GM21723 (cell line): ENCODE measurements at regions not wholly inside any gene's neighbourhood (a gene's known extent, or its start where the extent isn't known, plus 50 kb on each side); places are given as distances from the start of the nearest gene placed in this dataset.
"Not testable (repeated sequence)": the region's sequence is repeated elsewhere in the genome, so short reads cannot be mapped to it uniquely, and the experiment has no call there.

Source experiments
- ATAC-seq: cut with Tn5 transposase; IDR thresholded peaks from one replicate; pipeline ENCODE4 v1.9.1; 2021; ENCODE audit warnings: mild to moderate bottlenecking, moderate library complexity; ENCODE audit not compliant: unreplicated experiment

DNA sequence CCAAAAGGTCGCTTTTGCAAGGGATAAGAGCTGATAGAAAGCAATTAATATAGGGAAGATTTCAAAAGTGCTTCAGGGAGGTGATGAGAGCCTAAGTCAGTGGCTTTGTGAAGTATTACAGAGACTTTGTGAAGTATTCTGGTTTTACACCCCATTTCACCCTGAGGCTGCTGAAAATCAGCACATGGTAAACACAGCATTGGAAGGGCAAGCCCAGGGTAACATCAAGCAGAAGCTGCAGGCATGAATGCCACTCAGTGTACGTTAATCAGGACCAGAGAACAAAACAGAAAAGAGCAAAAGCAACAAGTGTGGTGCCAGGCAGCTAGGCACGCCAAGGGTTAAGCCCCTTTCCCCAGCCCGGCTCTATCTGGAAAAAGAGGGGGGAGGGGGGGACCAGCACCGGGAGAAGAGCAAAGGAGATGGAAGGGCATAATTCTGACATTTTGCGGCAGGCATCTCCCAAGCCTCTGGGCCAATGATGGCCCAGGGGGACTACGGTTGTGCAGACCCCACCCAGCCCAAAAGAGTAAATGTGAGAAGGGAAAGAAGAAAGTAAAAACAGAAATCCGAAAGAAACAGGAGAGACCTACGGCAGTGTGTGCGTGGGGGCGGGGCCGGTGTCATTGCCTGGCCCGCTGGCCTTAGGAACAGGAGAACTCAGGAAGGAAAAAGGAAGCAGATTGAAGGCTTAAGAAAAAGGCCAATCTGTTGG is 58.9 kb downstream of the DHRS2 start:
- no peak for ATAC-seq

DNA sequence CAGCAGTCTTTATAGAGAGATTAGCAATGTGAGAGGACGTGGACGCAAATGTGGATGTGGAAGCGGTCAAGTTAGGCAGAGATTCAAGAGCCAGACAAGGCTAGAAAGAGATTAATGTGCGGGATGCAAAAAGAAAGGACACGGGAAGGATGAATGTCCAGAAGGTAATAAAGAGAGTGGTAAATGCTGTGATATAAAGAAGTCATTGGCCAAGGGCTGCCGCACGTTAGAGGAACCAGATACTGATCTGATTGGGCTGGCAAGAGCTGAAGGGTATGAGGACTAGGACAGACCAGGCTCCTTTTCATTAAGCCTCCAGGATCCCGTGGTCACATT is 59.5 kb downstream of the DHRS2 start:
- ATAC-seq, result no peak

DNA sequence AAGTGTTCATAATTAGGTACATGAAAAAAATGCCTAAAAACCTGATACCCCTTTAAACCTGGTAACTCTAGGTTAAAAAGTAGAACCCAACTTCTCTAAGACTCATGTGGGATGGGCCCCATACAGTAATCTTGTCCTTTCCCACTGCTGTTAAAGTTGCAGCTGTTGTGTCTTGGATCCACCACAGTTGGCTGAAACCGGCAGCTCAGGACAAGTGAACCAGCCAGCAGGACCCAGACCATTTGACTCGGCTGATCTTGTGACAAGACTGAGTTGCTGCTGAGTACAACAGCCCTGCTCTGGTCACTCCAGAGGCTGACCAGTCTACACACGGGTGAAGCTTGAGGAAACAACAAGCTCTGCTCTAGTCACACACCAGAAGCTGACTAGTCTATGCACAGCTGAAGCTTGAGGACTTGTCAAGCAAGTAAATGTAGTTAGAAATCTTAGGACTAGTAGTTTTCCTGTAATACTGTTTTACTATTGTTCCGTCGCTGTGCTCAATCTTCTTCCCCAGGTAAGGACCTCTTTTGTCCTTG is 60.6 kb downstream of the DHRS2 start:
- no peak for ATAC-seq

DNA sequence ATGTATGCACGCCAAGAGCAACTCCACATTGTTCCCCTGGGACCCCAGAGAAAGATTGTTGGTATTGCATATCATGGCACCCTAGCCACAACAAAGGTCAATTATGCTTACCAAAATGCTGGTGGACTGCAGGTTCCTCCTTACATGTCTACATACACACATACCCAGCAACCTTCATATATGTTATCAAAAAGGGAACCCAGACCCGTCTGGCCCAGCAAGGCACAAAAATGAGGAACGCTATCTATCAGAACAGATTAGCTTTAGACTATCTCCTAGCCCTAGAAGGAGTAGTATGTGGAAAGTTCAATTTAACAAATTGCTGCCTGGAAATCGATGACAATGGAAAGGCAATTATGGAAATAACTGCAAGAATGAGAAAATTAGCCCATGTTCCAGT is 61.5 kb downstream of the DHRS2 start:
- no peak for ATAC-seq

DNA sequence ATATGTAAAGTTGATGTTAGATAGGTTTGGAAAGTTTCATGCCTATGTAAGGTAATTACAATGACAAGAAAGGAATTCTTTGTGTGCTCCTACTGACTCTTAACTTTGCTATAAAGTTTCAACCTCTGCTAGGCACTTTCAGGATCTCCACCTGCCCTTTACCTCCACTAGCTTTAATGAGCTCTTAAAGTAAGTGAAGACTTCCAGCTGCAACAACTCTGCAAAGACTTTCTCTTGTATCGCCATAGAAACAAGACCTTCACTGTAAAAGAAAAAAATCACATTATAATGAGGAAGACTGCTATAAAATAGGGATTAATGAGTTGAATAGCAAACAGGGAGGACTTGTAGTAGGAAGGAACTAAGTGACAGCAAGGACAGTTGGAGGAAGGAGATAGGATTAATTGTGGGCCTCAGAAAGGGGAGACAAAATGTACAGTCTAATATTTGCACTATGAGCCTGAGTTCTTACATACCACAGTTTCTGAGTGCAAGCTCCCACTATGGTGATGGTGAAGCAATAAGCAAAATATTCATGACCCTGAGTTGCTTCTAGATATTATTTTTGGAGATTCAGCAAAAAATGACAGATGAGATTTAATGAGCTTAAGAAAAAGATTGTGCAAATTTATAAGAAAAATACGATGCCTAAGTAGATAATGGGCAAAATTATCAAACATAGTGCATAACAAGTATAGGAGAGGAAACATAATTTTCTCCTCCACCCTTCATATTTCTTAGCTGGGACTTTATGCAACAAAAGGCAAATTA is 66.7 kb downstream of the DHRS2 start:
- no peak for ATAC-seq

DNA sequence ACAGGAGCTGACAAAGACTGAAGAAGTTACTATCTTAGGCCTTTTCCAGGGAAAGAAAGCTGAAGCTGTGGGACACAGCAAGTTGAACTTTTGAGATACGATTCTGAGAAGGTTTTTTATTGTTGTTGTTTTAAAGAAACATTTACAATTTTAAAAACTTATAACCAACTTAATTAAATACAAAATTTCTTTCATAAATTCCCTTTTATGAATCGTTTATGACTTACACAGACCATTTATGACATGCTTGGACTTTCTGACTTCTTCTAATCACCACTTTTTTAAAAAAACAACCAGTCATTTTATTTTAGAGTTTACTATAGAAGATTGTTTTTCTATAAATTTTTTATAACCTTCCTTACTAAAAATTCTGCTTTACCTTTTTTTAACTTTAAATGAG is 68.7 kb downstream of the DHRS2 start:
- ATAC-seq, result no peak

DNA sequence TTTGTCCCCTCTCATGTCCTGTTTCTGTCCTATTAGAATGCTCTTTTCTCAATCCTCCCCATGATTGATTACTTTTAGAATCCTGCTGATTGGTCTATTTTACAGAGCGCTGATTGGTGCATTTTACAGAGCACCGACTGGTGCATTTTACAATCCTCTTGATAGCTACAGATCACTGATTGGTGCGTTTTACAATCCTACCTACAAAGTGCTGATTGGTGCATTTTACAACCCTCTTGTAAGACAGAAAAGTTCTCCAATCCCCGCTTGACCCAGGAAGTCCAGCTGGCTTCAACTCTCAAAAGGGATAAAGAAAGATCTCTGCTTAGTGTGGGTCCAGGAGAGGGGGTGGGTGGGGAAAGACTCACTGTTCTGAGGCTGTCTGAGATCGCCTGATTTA is 71.3 kb downstream of the DHRS2 start:
- ATAC-seq, result no peak

DNA sequence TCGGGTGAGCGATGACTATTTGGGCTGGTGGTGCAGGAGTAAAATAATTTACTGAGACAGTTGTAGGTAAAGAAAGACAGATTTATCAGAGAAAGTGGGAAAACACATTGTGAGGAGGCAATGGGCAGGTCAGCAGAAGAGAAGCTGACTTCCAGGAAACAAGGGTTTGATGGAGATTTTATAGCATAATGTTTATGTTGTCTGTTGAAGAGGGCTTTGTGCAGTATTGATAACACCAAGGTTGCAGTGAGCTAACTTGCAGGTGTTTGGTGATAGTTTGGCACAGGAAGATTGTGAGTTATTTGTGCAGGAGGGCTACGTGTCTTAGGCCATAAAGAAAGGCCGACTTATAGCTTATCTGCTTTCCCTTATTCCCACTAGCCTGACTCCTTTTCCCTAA is 72.2 kb downstream of the DHRS2 start:
- ATAC-seq, result no peak

DNA sequence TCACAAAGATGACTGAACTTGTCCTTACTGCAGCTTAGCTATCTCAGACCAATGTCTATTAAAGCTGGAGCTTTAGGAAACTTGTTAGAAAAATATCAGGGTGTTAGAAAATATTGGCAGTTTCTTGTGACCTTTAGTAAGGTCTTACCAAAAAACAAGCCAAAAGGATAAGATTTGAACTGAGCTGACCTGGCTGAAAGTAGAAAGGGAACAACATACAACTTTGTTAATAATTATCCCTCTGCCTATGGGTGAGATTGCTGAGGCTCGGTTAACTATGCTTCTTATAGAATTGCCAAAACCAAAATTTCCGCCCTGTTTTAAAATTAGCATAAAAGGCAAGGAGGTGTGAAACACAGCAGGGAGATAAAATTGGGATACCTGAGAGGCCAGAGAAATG is 73.8 kb downstream of the DHRS2 start:
- ATAC-seq, result no peak

DNA sequence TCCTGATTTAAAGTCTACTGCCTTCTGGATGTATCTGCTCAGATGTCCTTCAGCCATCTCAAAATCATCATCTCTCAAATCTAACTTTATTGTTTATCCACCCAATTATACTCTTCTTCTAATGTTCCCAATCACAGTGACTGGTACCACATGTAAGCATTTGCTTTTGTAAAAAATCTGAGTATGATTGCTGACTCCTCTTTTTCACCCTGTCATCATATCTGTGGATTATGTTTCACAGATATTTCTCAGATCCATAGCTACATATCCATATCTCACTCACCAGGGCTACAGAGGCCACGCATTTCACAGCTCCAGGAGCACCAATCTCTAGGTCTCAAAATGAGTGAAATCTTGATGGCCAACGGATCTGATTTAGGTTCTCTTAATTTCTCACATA is 76.1 kb downstream of the DHRS2 start:
- no peak for ATAC-seq

DNA sequence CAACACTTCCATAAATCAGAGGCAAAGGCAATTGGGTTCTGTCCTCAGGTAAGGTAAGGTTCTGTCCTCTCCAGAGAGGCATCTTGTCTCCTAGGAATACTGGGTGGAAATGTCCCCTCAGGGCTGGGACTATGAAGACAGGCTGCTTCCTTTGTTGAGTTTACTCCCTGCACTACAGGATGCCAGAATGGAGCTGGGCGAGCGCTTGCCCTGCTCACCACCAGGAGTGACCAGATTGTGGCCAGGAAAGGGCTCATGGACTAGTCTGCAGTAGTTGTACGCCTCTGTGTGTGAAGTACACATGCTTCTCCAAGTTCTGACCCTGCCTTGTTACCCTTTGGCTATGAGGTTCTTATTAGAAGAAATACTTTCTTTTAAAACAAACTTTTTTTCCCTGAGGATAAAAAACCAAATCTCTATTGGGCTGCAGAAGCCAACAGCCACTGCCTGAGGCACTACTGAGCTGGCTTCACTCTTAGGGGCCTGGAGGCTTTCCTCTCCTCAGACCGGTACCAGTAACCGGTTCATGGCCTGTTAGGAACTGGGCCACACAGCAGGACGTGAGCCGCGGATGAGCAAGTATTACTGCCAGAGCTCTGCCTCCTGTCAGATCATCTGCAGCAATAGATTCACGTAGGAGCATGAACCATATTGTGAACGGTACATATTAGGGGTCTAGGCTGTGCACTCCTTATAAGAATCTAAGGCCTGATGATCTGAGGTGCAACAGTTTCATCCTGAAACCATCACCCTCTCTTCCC is 83.2 kb downstream of the DHRS2 start:
- no peak for ATAC-seq

DNA sequence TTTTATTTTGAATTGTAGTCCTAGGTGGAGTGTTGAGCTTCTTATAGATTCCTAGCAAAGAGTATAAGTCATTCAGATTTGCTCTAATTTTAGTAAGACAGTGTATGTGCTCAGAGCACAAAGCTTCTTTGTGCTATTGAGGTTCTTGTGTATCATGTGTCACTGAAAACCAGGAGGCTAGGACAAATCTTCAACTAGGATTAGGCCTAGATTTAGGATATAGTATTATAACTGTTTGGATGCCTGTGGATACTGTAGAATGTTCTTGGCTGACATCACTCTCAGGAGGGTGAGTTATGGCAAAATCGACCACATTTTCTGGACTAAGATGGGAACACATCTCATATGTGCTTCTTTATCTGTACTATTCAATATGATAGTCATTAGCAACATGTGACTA is 86.5 kb downstream of the DHRS2 start:
- no peak for ATAC-seq

DNA sequence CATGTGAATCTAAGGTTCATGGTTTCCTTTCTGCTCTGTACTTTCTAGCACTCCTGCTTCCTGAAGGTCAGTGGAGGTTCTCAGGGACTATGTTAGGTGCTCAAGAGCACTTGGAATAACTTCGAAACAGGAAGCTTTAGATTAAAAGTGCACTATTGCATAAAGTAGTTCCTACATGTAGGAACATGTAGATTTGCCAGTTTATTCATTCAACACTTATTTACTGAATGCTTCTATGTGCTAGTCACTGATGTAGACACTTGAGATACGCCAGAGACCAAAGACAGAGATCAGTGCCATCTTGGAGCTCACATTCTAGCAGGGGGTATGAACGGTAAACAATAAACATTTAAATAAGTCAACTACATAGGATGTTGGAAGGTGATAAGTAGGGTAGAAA is 87.7 kb downstream of the DHRS2 start:
- no peak for ATAC-seq

DNA sequence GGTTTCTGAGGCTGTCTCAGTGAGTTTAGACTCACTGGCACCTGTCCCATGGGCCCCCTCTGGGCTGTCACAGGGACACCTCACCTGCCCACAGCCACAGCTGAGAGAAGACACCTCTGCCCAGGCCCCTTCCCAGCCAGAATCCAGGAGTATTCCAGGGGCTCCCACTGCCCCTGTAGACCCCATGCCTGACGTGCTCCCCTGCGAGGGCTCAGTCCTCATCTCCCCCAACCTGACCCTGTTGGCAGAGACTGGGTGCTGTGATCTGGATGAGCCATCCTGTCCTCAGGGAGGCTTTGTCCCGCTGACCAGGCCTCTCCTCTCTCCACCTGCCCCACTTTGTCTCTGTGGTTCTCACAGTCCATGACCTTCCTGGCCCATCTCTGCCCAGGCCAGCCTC is 89.4 kb downstream of the DHRS2 start:
- no peak for ATAC-seq

DNA sequence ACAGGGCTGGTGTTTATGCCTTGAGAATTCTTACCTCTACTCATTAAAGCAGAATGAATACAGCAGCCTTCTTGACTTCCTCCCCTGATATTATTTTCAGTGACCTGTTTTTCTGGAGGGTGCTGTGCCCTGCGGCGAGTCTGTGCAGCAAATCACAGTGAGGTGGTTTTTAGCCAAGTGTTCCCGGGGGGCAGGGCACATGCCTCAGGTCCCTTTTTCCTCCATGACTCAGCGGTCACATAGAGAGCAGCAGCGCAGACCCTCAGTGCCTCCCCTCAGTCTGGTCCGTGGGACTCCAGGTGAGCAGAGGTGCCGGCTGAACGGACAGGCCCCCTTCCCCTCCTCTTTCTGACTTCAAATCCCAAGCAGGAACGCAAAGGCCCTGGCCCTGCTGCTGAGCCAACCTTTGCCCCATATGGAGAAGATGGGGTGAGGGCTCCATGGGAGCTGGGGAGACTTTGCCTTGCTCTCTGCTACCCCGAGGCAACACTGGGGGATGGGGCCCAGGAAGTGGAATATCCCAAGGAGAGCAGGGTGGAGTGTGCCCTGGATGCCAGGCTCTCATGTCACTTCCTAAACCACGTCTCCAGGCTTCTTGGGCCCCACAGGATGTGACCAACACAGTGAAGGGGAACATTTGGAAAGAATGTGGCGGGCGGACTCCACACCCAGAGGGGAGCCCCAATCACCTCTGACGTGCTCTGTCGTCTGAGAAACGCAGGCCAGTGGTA is 90.0 kb downstream of the DHRS2 start:
- no peak for ATAC-seq

DNA sequence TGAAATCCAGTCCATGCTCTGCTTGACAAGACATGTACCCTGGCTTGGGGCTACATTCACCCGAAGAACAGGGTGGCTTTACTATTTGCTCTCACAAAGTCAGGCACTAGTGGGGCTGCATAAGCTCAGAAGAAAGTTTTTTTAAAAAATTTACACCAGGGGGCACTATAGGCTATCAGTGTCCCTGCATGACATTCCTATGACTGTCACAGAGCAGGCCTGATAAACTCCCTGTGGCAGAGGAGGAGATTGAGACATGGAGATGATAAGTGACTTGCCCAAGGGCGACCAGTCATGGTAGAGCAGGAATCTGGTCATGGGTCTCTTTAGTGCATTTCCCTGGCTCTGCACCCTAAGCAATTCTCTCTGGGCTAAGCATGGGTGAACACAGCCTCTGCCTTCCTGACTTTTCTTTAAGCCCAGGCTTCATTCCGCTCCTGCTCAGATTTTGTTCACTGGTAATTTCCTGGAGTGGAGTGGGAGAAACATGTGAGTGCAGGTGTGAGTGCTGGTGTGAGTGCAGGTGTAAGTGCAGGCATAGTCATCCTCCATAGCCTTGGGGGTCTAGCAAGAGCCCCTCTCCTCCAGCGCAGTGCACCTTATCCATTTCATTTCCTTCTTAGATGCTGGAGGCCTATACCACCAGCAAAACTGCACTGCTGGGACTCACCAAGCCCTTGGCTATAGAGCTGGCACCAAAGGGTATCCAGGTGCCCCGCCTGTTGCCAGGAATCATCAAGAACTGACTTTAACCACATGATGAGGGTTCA is 91.6 kb downstream of the DHRS2 start:
- ATAC-seq, result no peak

DNA sequence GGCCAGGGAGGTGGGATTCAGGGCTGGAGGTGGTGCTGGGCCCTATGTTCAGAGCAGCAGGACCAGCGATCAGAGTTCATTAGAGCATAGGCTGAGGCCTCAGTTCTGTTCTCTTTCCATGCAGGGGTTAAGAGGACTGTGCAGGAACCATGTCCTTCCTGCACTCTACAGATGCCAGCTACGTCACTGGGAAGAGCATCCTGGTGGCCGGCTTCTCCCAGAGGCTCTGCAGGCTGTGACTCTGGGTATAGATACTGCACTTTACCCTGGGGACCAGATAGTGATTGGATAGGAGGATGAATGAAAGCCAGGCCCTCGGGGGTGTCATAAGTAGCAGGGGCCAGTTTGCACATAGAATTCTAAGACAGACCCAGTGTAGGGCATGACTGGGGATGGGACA is 92.6 kb downstream of the DHRS2 start:
- no peak for ATAC-seq

DNA sequence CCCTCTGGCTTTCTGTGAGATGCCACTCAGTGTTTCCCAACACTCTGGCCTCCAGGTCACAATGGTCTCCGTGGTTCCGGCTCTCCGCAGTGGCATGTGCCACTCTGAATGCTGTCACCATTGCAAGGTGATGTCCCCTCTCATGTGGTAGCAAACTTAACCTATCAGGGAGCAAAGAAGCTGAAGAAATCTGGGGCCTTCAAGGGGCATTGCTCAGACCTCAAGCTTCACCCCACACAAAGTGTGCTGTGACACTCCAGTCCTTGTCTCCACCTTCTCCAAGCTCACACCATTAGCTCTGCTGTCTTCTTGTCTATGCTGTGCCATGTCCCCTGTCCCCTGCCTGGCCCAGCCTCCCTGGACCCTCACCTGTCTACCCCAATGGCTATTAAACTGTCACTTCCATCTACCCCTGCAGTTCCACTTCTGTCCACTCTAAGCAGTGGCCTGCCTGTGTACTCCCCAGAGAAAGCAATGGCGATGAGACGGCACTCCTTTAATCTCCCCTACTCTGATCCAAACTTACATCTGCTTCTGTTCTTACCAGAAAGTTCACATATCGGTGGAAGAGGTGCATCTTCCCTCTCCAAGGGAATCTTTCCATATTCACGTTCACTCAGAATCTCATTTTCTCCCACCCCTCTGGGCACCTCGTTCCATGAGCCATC is 93.7 kb downstream of the DHRS2 start:
- no peak for ATAC-seq

DNA sequence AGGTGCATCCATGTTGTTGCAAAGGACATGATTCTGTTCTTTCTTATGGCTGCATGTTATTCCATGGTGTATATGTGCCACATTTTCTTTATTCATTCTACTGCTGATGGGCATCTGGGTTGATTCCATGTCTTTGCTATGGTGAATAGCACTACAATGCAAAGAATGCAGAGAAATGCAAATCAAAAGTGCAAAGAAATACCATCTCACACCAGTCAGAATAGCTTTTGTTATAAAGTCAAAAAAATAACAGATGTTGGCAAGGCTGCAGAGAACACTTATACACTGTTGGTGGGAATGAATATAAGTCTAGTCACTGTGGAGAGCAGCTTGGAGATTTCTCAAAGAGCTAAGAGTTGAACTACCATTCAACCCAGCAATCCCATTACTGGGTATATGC is 99.2 kb downstream of the DHRS2 start:
- ATAC-seq, result no peak

DNA sequence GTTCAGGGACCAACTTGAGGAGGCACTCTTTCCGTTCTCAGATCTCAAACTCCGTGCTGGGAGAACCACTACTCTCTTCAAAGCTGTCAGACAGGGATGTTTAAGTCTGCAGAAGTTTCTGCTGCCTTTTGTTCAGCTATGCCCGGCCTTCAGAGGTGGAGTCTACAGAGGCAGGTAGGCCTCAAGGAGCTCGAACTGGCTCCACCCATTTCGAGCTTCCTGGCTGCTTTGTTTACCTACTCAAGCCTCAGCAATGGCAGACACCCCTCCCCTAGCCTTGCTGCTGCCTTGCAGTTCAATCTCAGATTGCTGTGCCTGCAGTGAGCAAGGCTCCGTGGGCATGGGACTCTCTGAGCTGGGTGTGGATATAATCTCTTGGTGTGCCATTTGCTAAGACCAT is 108.2 kb downstream of the DHRS2 start:
- ATAC-seq, result not testable (repeated sequence)
